ENCODE measurements at regions not wholly inside any gene's neighbourhood (a gene's known extent, or its start where the extent isn't known, plus 50 kb on each side); places are given as distances from the start of the nearest gene placed in this dataset.

DNA sequence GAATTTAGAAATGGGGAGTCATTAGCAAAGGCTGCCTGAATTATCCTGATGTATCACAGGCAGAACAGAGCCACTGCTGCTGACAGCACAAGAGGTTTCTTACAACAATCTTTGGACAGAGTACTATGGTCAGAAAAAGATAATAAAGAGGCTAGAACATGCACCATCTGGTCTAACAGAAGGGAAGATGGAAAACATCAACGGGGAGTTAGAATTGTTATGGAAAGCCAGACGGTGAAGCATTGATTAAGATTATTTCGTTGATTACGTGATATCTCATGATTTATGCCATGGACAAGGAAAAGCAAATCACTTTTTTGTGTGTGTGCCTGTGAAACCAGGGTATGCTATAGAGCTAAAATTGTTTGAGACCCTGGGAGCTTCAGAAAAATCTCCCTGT, 409.4 kb upstream of the ETAA1 start:
- Histone ChIP-seq H3K4me1 (ENCODE audit: control insufficient read depth, extremely low read depth, insufficient read depth, low read length) (no peaks in the 10 kb centered on the region), H3K9me1 (replicated peaks; ENCODE audit: control insufficient read depth, extremely low read depth, insufficient read depth, low read length) (no peaks in the 10 kb centered on the region), H4K20me1 (replicated peaks; ENCODE audit: control insufficient read depth, extremely low read depth, insufficient read depth, low read length) (no peaks in the 10 kb centered on the region), H3K79me2 (ENCODE audit: control insufficient read depth, insufficient read depth, low read length) (no peaks in the 10 kb centered on the region), H3K36me3 (ENCODE audit: control insufficient read depth in 2 of 2, extremely low read depth in 1 of 2, insufficient read depth in 2 of 2, low read length in 2 of 2) (no peaks in the 10 kb centered on the region), H3K4me3 (replicated peaks in 1 of 3; ENCODE audit: insufficient read depth in 1 of 3, low read depth in 1 of 3, low read length in 3 of 3) (no peak overlapping the region), H3K27ac (ENCODE audit: insufficient read depth, low read depth, low read length) (no peak overlapping the region), H3K4me2 (ENCODE audit: insufficient read depth, low read length) (no peak overlapping the region), H3K9ac (replicated peaks; ENCODE audit: extremely low read depth, insufficient read depth, low read length) (no peak overlapping the region), H3K27me3 (ENCODE audit: control insufficient read depth in 2 of 2, insufficient read depth in 2 of 2, low read length in 2 of 2) (no peaks in the 10 kb centered on the region), H3K9me3 (replicated peaks; ENCODE audit: control insufficient read depth, insufficient read depth, low read length) (no peaks in the 10 kb centered on the region), H2AFZ (ENCODE audit: low read depth, low read length) (no peak overlapping the region)
- dilution Hi-C loops (cut with MboI; ENCODE audit: extremely low pct_ligation_motif_present, low sequenced_read_pairs) = no loop called here
- no peak for DNase-seq (ENCODE audit: low read depth, low spot score)
- TF ChIP-seq JUN (IDR thresholded peaks at IDR 0.05; ENCODE audit: borderline replicate concordance, insufficient read depth, insufficient read length, low read depth) (no peak), POLR2AphosphoS5 (IDR thresholded peaks at IDR 0.05; ENCODE audit: insufficient read depth, low read depth, low read length) (no peak), MYC (IDR thresholded peaks at IDR 0.05; ENCODE audit: low read depth, low read length) (no peak), FOS (IDR thresholded peaks at IDR 0.05; ENCODE audit: borderline replicate concordance, insufficient read depth, low read length) (no peak), POLR2A (IDR thresholded peaks at IDR 0.05; ENCODE audit: low read depth, low read length) (no peak)
- TF ChIP-seq, protein P1, sequence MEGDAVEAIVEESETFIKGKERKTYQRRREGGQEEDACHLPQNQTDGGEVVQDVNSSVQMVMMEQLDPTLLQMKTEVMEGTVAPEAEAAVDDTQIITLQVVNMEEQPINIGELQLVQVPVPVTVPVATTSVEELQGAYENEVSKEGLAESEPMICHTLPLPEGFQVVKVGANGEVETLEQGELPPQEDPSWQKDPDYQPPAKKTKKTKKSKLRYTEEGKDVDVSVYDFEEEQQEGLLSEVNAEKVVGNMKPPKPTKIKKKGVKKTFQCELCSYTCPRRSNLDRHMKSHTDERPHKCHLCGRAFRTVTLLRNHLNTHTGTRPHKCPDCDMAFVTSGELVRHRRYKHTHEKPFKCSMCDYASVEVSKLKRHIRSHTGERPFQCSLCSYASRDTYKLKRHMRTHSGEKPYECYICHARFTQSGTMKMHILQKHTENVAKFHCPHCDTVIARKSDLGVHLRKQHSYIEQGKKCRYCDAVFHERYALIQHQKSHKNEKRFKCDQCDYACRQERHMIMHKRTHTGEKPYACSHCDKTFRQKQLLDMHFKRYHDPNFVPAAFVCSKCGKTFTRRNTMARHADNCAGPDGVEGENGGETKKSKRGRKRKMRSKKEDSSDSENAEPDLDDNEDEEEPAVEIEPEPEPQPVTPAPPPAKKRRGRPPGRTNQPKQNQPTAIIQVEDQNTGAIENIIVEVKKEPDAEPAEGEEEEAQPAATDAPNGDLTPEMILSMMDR (IDR thresholded peaks at IDR 0.05; ENCODE audit: extremely low read depth in 1 of 2, insufficient read depth in 1 of 2, low read depth in 1 of 2, low read length in 2 of 2) = no peak
- no TSS peak for BruUV-seq (replicated peaks)
- CTCF ChIA-PET = no interaction called here
- intact Hi-C loops (cut with micrococcal nuclease) = no loop called here
- no peak for FAIRE-seq
- POLR2A ChIA-PET = no interaction called here

DNA sequence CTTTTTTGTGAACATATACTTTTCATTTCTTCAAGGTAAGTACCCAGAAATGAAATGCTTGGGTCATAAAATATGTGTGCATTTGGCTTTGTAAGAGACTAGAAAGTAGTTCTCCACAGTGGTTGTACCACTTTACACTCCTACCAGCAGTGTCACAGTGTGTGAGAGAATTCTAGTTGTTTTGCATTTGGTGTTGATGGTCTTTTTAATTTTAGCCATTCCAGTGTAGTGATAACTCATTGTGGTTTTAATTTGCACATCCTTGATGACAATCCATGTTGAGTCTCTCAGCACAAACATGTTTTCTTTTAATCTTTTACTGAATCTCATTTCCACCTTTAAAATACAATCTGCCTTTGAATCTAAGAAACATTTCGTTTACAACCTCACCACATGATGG, 402.5 kb upstream of the ETAA1 start:
- ChIA-PET CTCF (no interaction called here), POLR2A (no interaction called here)
- FAIRE-seq (no peak), DNase-seq (ENCODE audit: low read depth, low spot score) (no peak)
- intact Hi-C loops (cut with micrococcal nuclease) (no loop called here), dilution Hi-C loops (cut with MboI; ENCODE audit: extremely low pct_ligation_motif_present, low sequenced_read_pairs) (no loop called here)
- Histone ChIP-seq H3K9me3 (replicated peaks; ENCODE audit: control insufficient read depth, insufficient read depth, low read length) (no peaks in the 10 kb centered on the region), H2AFZ (ENCODE audit: low read depth, low read length) (no peak overlapping the region), H3K79me2 (ENCODE audit: control insufficient read depth, insufficient read depth, low read length) (no peaks in the 10 kb centered on the region), H3K27me3 (ENCODE audit: control insufficient read depth in 2 of 2, insufficient read depth in 2 of 2, low read length in 2 of 2) (no peaks in the 10 kb centered on the region), H4K20me1 (replicated peaks; ENCODE audit: control insufficient read depth, extremely low read depth, insufficient read depth, low read length) (no peaks in the 10 kb centered on the region), H3K4me2 (ENCODE audit: insufficient read depth, low read length) (no peak overlapping the region), H3K27ac (ENCODE audit: insufficient read depth, low read depth, low read length) (no peak overlapping the region), H3K9me1 (replicated peaks; ENCODE audit: control insufficient read depth, extremely low read depth, insufficient read depth, low read length) (no peaks in the 10 kb centered on the region), H3K4me1 (ENCODE audit: control insufficient read depth, extremely low read depth, insufficient read depth, low read length) (no peaks in the 10 kb centered on the region), H3K36me3 (ENCODE audit: control insufficient read depth in 2 of 2, extremely low read depth in 1 of 2, insufficient read depth in 2 of 2, low read length in 2 of 2) (no peaks in the 10 kb centered on the region), H3K4me3 (replicated peaks in 1 of 3; ENCODE audit: insufficient read depth in 1 of 3, low read depth in 1 of 3, low read length in 3 of 3) (no peak overlapping the region), H3K9ac (replicated peaks; ENCODE audit: extremely low read depth, insufficient read depth, low read length) (no peak overlapping the region)
- TF ChIP-seq, protein P1 (IDR thresholded peaks at IDR 0.05; ENCODE audit: extremely low read depth in 1 of 2, insufficient read depth in 1 of 2, low read depth in 1 of 2, low read length in 2 of 2) = no peak
- no peak for TF ChIP-seq POLR2AphosphoS5 (IDR thresholded peaks at IDR 0.05; ENCODE audit: insufficient read depth, low read depth, low read length)
- TF ChIP-seq GATA2 (IDR thresholded peaks at IDR 0.05; ENCODE audit: insufficient read depth, insufficient read length, low read depth, low read length) = no peak
- TF ChIP-seq POLR2A (IDR thresholded peaks at IDR 0.05; ENCODE audit: low read depth, low read length) = no peak
- TF ChIP-seq EZH2 (IDR thresholded peaks at IDR 0.05; ENCODE audit: borderline replicate concordance, low read depth, low read length, severe bottlenecking) = no peak
- TF ChIP-seq, protein P2, sequence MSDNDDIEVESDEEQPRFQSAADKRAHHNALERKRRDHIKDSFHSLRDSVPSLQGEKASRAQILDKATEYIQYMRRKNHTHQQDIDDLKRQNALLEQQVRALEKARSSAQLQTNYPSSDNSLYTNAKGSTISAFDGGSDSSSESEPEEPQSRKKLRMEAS (IDR thresholded peaks at IDR 0.05; ENCODE audit: insufficient read depth, insufficient read length) = no peak
- TF ChIP-seq JUN (IDR thresholded peaks at IDR 0.05; ENCODE audit: borderline replicate concordance, insufficient read depth, insufficient read length, low read depth) = no peak
- TF ChIP-seq FOS (IDR thresholded peaks at IDR 0.05; ENCODE audit: borderline replicate concordance, insufficient read depth, low read length) = no peak
- no peak for TF ChIP-seq MYC (IDR thresholded peaks at IDR 0.05; ENCODE audit: low read depth, low read length)
- BruUV-seq (replicated peaks) = no TSS peak

All from endothelial cell of umbilical vein (primary cell).